Stomach (tissue), 8 donors: ENCODE measurements at regions not wholly inside any gene's neighbourhood (a gene's known extent, or its start where the extent isn't known, plus 50 kb on each side); places are given as distances from the start of the nearest gene placed in this dataset.

Experiments
- DNase-seq, 2 donors: peaks; one replicate each; pipeline versions ENCODE4 v3.0.0 to v3.0.0-alpha.2; 2013 to 2019
- H3K27ac ChIP-seq, 5 donors: fragments of 200-600 bp in 4 of 5; sonication (generic) in 4 of 5; one replicate each; pipeline ENCODE4 v1.5.1; 2013 to 2019; ENCODE audit warnings: mild to moderate bottlenecking in 1 of 5, moderate library complexity in 1 of 5
- H3K27me3 ChIP-seq, 3 donors: fragments of 200-600 bp; sonication (generic); one replicate each; pipeline ENCODE4 v1.5.1; 2017 to 2019; ENCODE audit warnings: mixed run types in 1 of 3
- H3K36me3 ChIP-seq, 4 donors: fragments of 200-600 bp; sonication (generic); 1 replicate in 3 of 4; 2 replicates in 1 of 4; pipeline ENCODE4 v1.5.1; 2016 to 2019
- H3K4me1 ChIP-seq, 4 donors: fragments of 200-600 bp; sonication (generic); one replicate each; pipeline ENCODE4 v1.5.1; 2016 to 2019
- H3K4me3 ChIP-seq, 4 donors: fragments of 200-600 bp; sonication (generic) in 3 of 4; one replicate each; pipeline ENCODE4 v1.5.1; 2016 to 2019; ENCODE audit warnings: mild to moderate bottlenecking in 1 of 4
- H3K9me3 ChIP-seq, 4 donors: fragments of 200-600 bp; sonication (generic); one replicate each; pipeline ENCODE4 v1.5.1; 2016 to 2019
- CTCF ChIP-seq, 7 experiments: fragments of 450-650 bp in 4 of 7; fragments of 200-600 bp in 3 of 7; sonication (generic) in 3 of 7; IDR thresholded peaks; one replicate each; pipeline ENCODE4 v1.5.1; 2016 to 2019; ENCODE audit warnings: antibody characterized with exemption in 7 of 7, control low read depth in 2 of 7, mild to moderate bottlenecking in 1 of 7
- EP300 ChIP-seq: sonication (generic); formaldehyde crosslinking; IDR thresholded peaks from one replicate; pipeline ENCODE4 v1.6.1; 2017; ENCODE audit warnings: antibody characterized with exemption
- POLR2A ChIP-seq, 4 donors: fragments of 450-650 bp; IDR thresholded peaks; one replicate each; pipeline ENCODE4 v1.6.1; 2016; ENCODE audit warnings: antibody characterized with exemption in 4 of 4, control low read depth in 2 of 4, mild to moderate bottlenecking in 1 of 4, moderate library complexity in 1 of 4
- POLR2AphosphoS5 ChIP-seq, 3 donors: sonication (generic); formaldehyde crosslinking; IDR thresholded peaks; one replicate each; pipeline ENCODE4 v1.6.1; 2016; ENCODE audit warnings: antibody characterized with exemption in 3 of 3
- WGBS, 5 donors: extraction: QIAGEN DNeasy Blood & Tissue Kit in 3 of 5; methylation state at CpG; one replicate each; pipeline versions ENCODE4 v1.1.5 to v1.1.7; 2013 to 2018; 5-methylcytosine and 5-hydroxymethylcytosine counted together
- intact Hi-C: fragments of 100-400 bp; cut with DNase I; formaldehyde crosslinking; loops from one replicate; pipeline ENCODE4 v1.15.1; 2023; ENCODE audit warnings: low total_unique reads
- donor health status: healthy with polysubstance abuse.
- donor health status: Bipolar disorder and iron deficiency.
- donor health status: healthy.

GRCh38 chr5:3375586-3376311 lies 219.9 kb upstream of the IRX1 start:
- Histone ChIP-seq H3K27ac (no peak overlapping the region), H3K4me1 (no peaks in the 10 kb centered on the region), H3K36me3 (no peaks in the 10 kb centered on the region), H3K4me3 (no peak overlapping the region), H3K9me3 (peaks cover 0 to 29% (median 23%) of the 10 kb centered on the region in 4 donors), H3K27me3 (no peaks in the 10 kb centered on the region)
- no peak for TF ChIP-seq POLR2AphosphoS5 (IDR thresholded peaks at IDR 0.05)
- no peak for TF ChIP-seq EP300
- TF ChIP-seq POLR2A (IDR thresholded peaks at IDR 0.05) = no peak
- no peak for TF ChIP-seq CTCF (IDR thresholded peaks at IDR 0.05)
- intact Hi-C loops = no loop called here
- WGBS, 5 donors = 28 to 41% (median 38%) methylated on average over 2 of the region's 2 CpGs
- DNase-seq = peak; percentile 5 to 30

- TF ChIP-seq CTCF (IDR thresholded peaks at IDR 0.05) (no peak), POLR2AphosphoS5 (IDR thresholded peaks at IDR 0.05) (no peak), EP300 (no peak), POLR2A (IDR thresholded peaks at IDR 0.05) (no peak)
- Histone ChIP-seq H3K27ac (no peak overlapping the region), H3K4me1 (no peaks in the 10 kb centered on the region), H3K36me3 (no peaks in the 10 kb centered on the region), H3K4me3 (no peak overlapping the region), H3K27me3 (no peaks in the 10 kb centered on the region), H3K9me3 (peaks cover 0 to 35% (median 26%) of the 10 kb centered on the region in 4 donors)
- DNase-seq = no peak
- intact Hi-C loops = no loop called here
Measured at GRCh38 chr5:3373391-3373790, 222.2 kb upstream of the IRX1 start.

GRCh38 chr5:3372289-3372688 lies 223.3 kb upstream of the IRX1 start:
- intact Hi-C loops = no loop called here
- no peak overlapping the region for H3K27ac ChIP-seq
- H3K9me3 ChIP-seq = peaks cover 0 to 35% (median 26%) of the 10 kb centered on the region in 4 donors
- TF ChIP-seq CTCF (IDR thresholded peaks at IDR 0.05) = no peak
- no peak for TF ChIP-seq POLR2A (IDR thresholded peaks at IDR 0.05)
- TF ChIP-seq EP300 = no peak
- no peak for TF ChIP-seq POLR2AphosphoS5 (IDR thresholded peaks at IDR 0.05)
- DNase-seq = no peak
- H3K4me1 ChIP-seq = no peaks in the 10 kb centered on the region
- no peaks in the 10 kb centered on the region for H3K36me3 ChIP-seq
- H3K4me3 ChIP-seq = no peak overlapping the region
- no peaks in the 10 kb centered on the region for H3K27me3 ChIP-seq

- Histone ChIP-seq H3K4me3 (no peak overlapping the region), H3K9me3 (peaks cover 0 to 17% (median 9%) of the 10 kb centered on the region in 4 donors), H3K36me3 (no peaks in the 10 kb centered on the region), H3K27me3 (no peaks in the 10 kb centered on the region), H3K4me1 (no peaks in the 10 kb centered on the region), H3K27ac (no peak overlapping the region)
- TF ChIP-seq POLR2A (IDR thresholded peaks at IDR 0.05) (no peak), POLR2AphosphoS5 (IDR thresholded peaks at IDR 0.05) (no peak), EP300 (no peak), CTCF (IDR thresholded peaks at IDR 0.05) (no peak)
- intact Hi-C loops = no loop called here
- DNase-seq = no peak
- 79 to 92% (median 90%) methylated on average over 3 to 5 of the region's 5 CpGs for WGBS, 5 donors
Measured at GRCh38 chr5:3365501-3366215, 230.0 kb upstream of the IRX1 start.
